Neural progenitor cell (in vitro differentiated cells): ENCODE measurements at regions not wholly inside any gene's neighbourhood (a gene's known extent, or its start where the extent isn't known, plus 50 kb on each side); places are given as distances from the start of the nearest gene placed in this dataset.

Experiments used
- DNase-seq: peaks from one replicate; pipeline ENCODE4 v3.0.0-alpha.2; 2016; ENCODE audit warnings: low spot score
- H2AFZ ChIP-seq: fragments of 200-600 bp; sonication (generic); replicated peaks from 2 replicates; pipeline ENCODE4 v1.6.1; 2016; ENCODE audit warnings: antibody characterized with exemption
- H3F3A ChIP-seq: fragments of 200-600 bp; sonication (generic); 2 replicates; pipeline ENCODE4 v1.6.1; 2016; ENCODE audit warnings: antibody characterized with exemption, low read depth
- H3K27ac ChIP-seq: fragments of 200-600 bp; sonication (generic); 2 replicates; pipeline ENCODE4 v1.5.1; 2016; ENCODE audit warnings: mild to moderate bottlenecking
- H3K27me3 ChIP-seq: fragments of 200-600 bp; sonication (generic); 2 replicates; pipeline ENCODE4 v1.6.1; 2016; ENCODE audit warnings: mild to moderate bottlenecking, moderate library complexity
- H3K36me3 ChIP-seq: fragments of 200-600 bp; sonication (generic); 2 replicates; pipeline ENCODE4 v1.5.1; 2016
- H3K4me1 ChIP-seq: fragments of 200-600 bp; sonication (generic); 2 replicates; pipeline ENCODE4 v1.6.1; 2016; ENCODE audit warnings: mixed run types
- H3K4me2 ChIP-seq: fragments of 200-600 bp; sonication (generic); 2 replicates; pipeline ENCODE4 v1.6.1; 2016
- H3K4me3 ChIP-seq: fragments of 200-600 bp; sonication (generic); 2 replicates; pipeline ENCODE4 v1.5.1; 2016
- H3K79me2 ChIP-seq: fragments of 200-600 bp; sonication (generic); 2 replicates; pipeline ENCODE4 v1.6.1; 2016; ENCODE audit warnings: low read depth
- H3K9ac ChIP-seq: fragments of 200-600 bp; sonication (generic); 2 replicates; pipeline ENCODE4 v1.6.1; 2016
- H3K9me3 ChIP-seq: fragments of 200-600 bp; sonication (generic); 2 replicates; pipeline ENCODE4 v1.5.1; 2016; ENCODE audit warnings: low read depth
- H4K20me1 ChIP-seq: fragments of 200-600 bp; sonication (generic); 2 replicates; pipeline ENCODE4 v1.6.1; 2016; ENCODE audit warnings: low read depth
- H3K27ac Mint-ChIP-seq: 3 replicates; pipeline ENCODE4 v1.8.0; 2021; ENCODE audit warnings: mixed read lengths
- H3K27me3 Mint-ChIP-seq: 2 replicates; pipeline ENCODE4 v1.8.0; 2022; ENCODE audit warnings: low read depth, mild to moderate bottlenecking, inconsistent platforms, moderate library complexity, mixed read lengths; ENCODE audit not compliant: insufficient read depth
- H3K36me3 Mint-ChIP-seq: 3 replicates; pipeline ENCODE4 v1.8.0; 2021; ENCODE audit warnings: mixed read lengths
- H3K4me1 Mint-ChIP-seq: 3 replicates; pipeline ENCODE4 v1.8.0; 2021; ENCODE audit warnings: mixed read lengths
- H3K4me3 Mint-ChIP-seq: 3 replicates; pipeline ENCODE4 v1.8.0; 2021; ENCODE audit warnings: mild to moderate bottlenecking, moderate library complexity, mixed read lengths
- H3K9me3 Mint-ChIP-seq: 3 replicates; pipeline ENCODE4 v1.8.0; 2020; ENCODE audit warnings: mixed read lengths
- CTCF ChIP-seq: fragments of 200-600 bp; sonication (generic); IDR thresholded peaks from 2 replicates; pipeline ENCODE4 v1.5.1; 2017; ENCODE audit warnings: antibody characterized with exemption, mild to moderate bottlenecking
- EZH2 ChIP-seq: fragments of 200-600 bp; sonication (generic); IDR thresholded peaks from 2 replicates; pipeline ENCODE4 v1.6.1; 2017; ENCODE audit warnings: antibody characterized with exemption, mild to moderate bottlenecking, moderate library complexity
- EZH2phosphoT487 ChIP-seq: fragments of 200-600 bp; sonication (generic); IDR thresholded peaks from 2 replicates; pipeline ENCODE4 v1.6.1; 2017; ENCODE audit warnings: antibody characterized with exemption

DNA sequence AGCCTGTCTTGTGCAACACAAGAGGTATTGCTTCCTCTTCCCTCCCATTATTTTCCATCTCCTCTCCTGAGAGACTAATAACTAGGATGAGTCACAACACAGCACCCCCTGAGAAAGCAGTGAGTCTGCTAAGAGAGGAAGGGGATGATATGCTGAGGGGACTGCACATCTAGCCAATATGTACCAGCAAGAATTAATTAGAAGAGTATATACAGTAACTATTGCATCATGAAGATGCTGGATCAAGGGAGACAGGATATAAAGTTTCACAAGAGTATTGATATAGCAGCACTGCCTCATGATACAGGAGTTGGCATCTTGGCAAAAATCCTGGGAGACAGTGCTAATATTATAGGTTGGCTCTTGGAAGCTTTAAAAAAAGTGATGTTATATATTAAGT is 289.9 kb upstream of the RBMS1 start:
- Mint-ChIP-seq H3K4me1 (no peaks in the 10 kb centered on the region), H3K4me3 (no peak overlapping the region), H3K27me3 (peaks cover 2% of the 10 kb centered on the region), H3K36me3 (peaks cover 2% of the 10 kb centered on the region), H3K27ac (no peak overlapping the region), H3K9me3 (peaks cover 18% of the 10 kb centered on the region)
- Histone ChIP-seq H3K27me3 (no peaks in the 10 kb centered on the region), H2AFZ (no peak overlapping the region), H3K4me2 (no peak overlapping the region), H3K27ac (no peak overlapping the region), H3F3A (no peaks in the 10 kb centered on the region), H3K4me3 (no peak overlapping the region), H3K36me3 (no peaks in the 10 kb centered on the region), H4K20me1 (no peaks in the 10 kb centered on the region), H3K79me2 (no peaks in the 10 kb centered on the region), H3K4me1 (no peaks in the 10 kb centered on the region), H3K9me3 (peaks cover 8% of the 10 kb centered on the region), H3K9ac (no peak overlapping the region)
- no peak for DNase-seq
- no peak for TF ChIP-seq EZH2phosphoT487
- no peak for TF ChIP-seq EZH2
- TF ChIP-seq CTCF: no peak

GRCh38 chr2:160784034-160784433 is 290.4 kb upstream of the RBMS1 start:
- H3K79me2 ChIP-seq: no peaks in the 10 kb centered on the region
- Mint-ChIP-seq H3K4me3 (no peak overlapping the region), H3K4me1 (no peaks in the 10 kb centered on the region), H3K9me3 (peaks cover 15% of the 10 kb centered on the region), H3K36me3 (peaks cover 2% of the 10 kb centered on the region), H3K27me3 (peaks cover 2% of the 10 kb centered on the region), H3K27ac (no peak overlapping the region)
- no peak overlapping the region for H3K4me3 ChIP-seq
- H3K4me2 ChIP-seq: no peak overlapping the region
- H3K9ac ChIP-seq: no peak overlapping the region
- H3K36me3 ChIP-seq: no peaks in the 10 kb centered on the region
- H2AFZ ChIP-seq: no peak overlapping the region
- DNase-seq: no peak
- H4K20me1 ChIP-seq: no peaks in the 10 kb centered on the region
- no peaks in the 10 kb centered on the region for H3F3A ChIP-seq
- no peaks in the 10 kb centered on the region for H3K4me1 ChIP-seq
- peaks cover 4% of the 10 kb centered on the region for H3K9me3 ChIP-seq
- no peak overlapping the region for H3K27ac ChIP-seq
- H3K27me3 ChIP-seq: no peaks in the 10 kb centered on the region
- no peak for TF ChIP-seq EZH2
- no peak for TF ChIP-seq CTCF
- TF ChIP-seq EZH2phosphoT487: no peak

DNA sequence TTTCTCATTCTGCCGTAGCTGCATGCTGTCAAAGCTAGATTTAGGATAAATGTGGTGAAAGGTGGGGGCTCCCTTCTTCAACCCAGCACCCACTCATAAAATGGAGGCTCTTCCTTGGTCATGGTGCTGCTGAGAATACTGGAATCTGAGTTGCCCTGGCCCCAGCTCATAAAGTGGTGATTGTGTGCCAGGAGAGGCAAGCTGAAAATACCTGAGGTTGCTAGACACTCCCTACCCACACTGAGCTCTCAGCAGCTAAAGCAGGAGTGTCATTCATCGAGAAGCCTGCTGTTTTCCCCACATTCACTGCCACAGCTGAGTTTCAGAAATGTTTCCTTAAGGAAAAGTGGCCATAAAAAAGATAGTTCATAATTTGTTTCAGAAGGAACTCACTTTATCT is 297.1 kb upstream of the RBMS1 start:
- DNase-seq: no peak
- Histone ChIP-seq H3K9ac (no peak overlapping the region), H3K4me2 (no peak overlapping the region), H3K79me2 (no peaks in the 10 kb centered on the region), H3K27ac (no peak overlapping the region), H3K9me3 (no peaks in the 10 kb centered on the region), H3K36me3 (no peaks in the 10 kb centered on the region), H2AFZ (no peak overlapping the region), H3K4me3 (no peak overlapping the region), H3K4me1 (no peaks in the 10 kb centered on the region), H4K20me1 (no peaks in the 10 kb centered on the region), H3K27me3 (no peaks in the 10 kb centered on the region), H3F3A (no peaks in the 10 kb centered on the region)
- no peak for TF ChIP-seq EZH2phosphoT487
- no peak for TF ChIP-seq CTCF
- no peak for TF ChIP-seq EZH2
- no peaks in the 10 kb centered on the region for H3K27me3 Mint-ChIP-seq
- H3K36me3 Mint-ChIP-seq: no peaks in the 10 kb centered on the region
- no peaks in the 10 kb centered on the region for H3K4me1 Mint-ChIP-seq
- H3K27ac Mint-ChIP-seq: no peak overlapping the region
- no peaks in the 10 kb centered on the region for H3K9me3 Mint-ChIP-seq
- H3K4me3 Mint-ChIP-seq: no peak overlapping the region

GRCh38 chr2:160791884-160792283 is 298.3 kb upstream of the RBMS1 start:
- no peak for TF ChIP-seq EZH2
- no peak for TF ChIP-seq CTCF
- no peak for TF ChIP-seq EZH2phosphoT487
- H3K4me1 ChIP-seq: no peaks in the 10 kb centered on the region
- no peaks in the 10 kb centered on the region for H3K36me3 Mint-ChIP-seq
- no peaks in the 10 kb centered on the region for H3K4me1 Mint-ChIP-seq
- no peaks in the 10 kb centered on the region for H3F3A ChIP-seq
- H3K27me3 Mint-ChIP-seq: no peaks in the 10 kb centered on the region
- H3K27ac Mint-ChIP-seq: no peak overlapping the region
- H2AFZ ChIP-seq: no peak overlapping the region
- H3K9me3 ChIP-seq: no peaks in the 10 kb centered on the region
- no peaks in the 10 kb centered on the region for H3K36me3 ChIP-seq
- no peaks in the 10 kb centered on the region for H3K79me2 ChIP-seq
- H3K4me2 ChIP-seq: no peak overlapping the region
- no peak overlapping the region for H3K27ac ChIP-seq
- H3K9ac ChIP-seq: no peak overlapping the region
- no peak overlapping the region for H3K4me3 Mint-ChIP-seq
- no peak for DNase-seq
- no peaks in the 10 kb centered on the region for H3K9me3 Mint-ChIP-seq
- no peaks in the 10 kb centered on the region for H3K27me3 ChIP-seq
- no peaks in the 10 kb centered on the region for H4K20me1 ChIP-seq
- no peak overlapping the region for H3K4me3 ChIP-seq
